ENCODE measurements at regions not wholly inside any gene's neighbourhood (a gene's known extent, or its start where the extent isn't known, plus 50 kb on each side); places are given as distances from the start of the nearest gene placed in this dataset.

- Mint-ChIP-seq H3K4me1 (ENCODE audit: low read depth) (no peaks in the 10 kb centered on the region), H3K4me3 (ENCODE audit: low read depth) (no peak overlapping the region), H3K36me3 (ENCODE audit: insufficient read depth) (no peaks in the 10 kb centered on the region), H3K27ac (no peak overlapping the region), H3K9me3 (ENCODE audit: low read depth) (no peaks in the 10 kb centered on the region), H3K27me3 (no peaks in the 10 kb centered on the region)
- no peak for TF ChIP-seq CTCF (IDR thresholded peaks at IDR 0.05; ENCODE audit: unreplicated experiment)
- DNase-seq (ENCODE audit: low spot score, unreplicated experiment), result no peak
Measured at GRCh38 chr14:25750436-25750835, 700.5 kb upstream of the STXBP6 start.

Data from progenitor cell of endocrine pancreas (in vitro differentiated cells).